ENCODE measurements at regions not wholly inside any gene's neighbourhood (a gene's known extent, or its start where the extent isn't known, plus 50 kb on each side); places are given as distances from the start of the nearest gene placed in this dataset.

DNA sequence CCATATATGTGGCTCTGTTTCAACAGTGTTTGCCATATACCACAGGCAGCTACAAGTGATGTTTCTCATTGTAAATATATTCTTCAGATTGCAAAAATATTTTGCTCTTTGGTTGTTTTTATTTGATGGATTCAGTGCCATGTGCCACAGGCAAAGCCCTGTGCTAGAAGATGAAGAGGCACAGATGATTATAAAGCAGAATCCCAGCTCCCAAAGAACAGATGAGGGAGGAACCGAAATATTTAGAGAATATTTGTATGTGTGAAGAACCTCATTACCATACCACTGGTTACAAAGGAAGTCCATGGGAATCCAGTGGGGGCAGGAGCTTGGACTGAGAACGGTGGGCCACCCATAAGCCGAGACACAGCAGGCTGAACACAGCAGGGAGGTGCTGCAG is 143.8 kb upstream of the NDUFV2 start:
- TF ChIP-seq, protein P1, sequence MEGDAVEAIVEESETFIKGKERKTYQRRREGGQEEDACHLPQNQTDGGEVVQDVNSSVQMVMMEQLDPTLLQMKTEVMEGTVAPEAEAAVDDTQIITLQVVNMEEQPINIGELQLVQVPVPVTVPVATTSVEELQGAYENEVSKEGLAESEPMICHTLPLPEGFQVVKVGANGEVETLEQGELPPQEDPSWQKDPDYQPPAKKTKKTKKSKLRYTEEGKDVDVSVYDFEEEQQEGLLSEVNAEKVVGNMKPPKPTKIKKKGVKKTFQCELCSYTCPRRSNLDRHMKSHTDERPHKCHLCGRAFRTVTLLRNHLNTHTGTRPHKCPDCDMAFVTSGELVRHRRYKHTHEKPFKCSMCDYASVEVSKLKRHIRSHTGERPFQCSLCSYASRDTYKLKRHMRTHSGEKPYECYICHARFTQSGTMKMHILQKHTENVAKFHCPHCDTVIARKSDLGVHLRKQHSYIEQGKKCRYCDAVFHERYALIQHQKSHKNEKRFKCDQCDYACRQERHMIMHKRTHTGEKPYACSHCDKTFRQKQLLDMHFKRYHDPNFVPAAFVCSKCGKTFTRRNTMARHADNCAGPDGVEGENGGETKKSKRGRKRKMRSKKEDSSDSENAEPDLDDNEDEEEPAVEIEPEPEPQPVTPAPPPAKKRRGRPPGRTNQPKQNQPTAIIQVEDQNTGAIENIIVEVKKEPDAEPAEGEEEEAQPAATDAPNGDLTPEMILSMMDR (IDR thresholded peaks at IDR 0.05): no peak
- TF ChIP-seq POLR2A (IDR thresholded peaks at IDR 0.05; ENCODE audit: low read depth) (no peak), POLR2AphosphoS5 (IDR thresholded peaks at IDR 0.05) (no peak), EP300 (IDR thresholded peaks at IDR 0.05) (no peak)
